ENCODE measurements at regions not wholly inside any gene's neighbourhood (a gene's known extent, or its start where the extent isn't known, plus 50 kb on each side); places are given as distances from the start of the nearest gene placed in this dataset.
"Not testable (repeated sequence)": the region's sequence is repeated elsewhere in the genome, so short reads cannot be mapped to it uniquely, and the experiment has no call there.

- no peak for DNase-seq
These were observed 61.0 kb upstream of the PELI2 start for GRCh38 chr14:56057071-56057741.

- no peak for DNase-seq
These were observed 60.4 kb upstream of the PELI2 start for GRCh38 chr14:56057767-56058166.

- DNase-seq, result no peak
These were observed 59.2 kb upstream of the PELI2 start for GRCh38 chr14:56059054-56059453.

GRCh38 chr14:56061051-56061450 lies 57.2 kb upstream of the PELI2 start:
- no peak for DNase-seq

GRCh38 chr14:56063131-56063530 lies 55.1 kb upstream of the PELI2 start:
- no peak for DNase-seq

- no peak for DNase-seq
These were observed 53.7 kb upstream of the PELI2 start for GRCh38 chr14:56064513-56064912.

- not testable (repeated sequence) for DNase-seq
These were observed 53.0 kb upstream of the PELI2 start for GRCh38 chr14:56065199-56065598.

- DNase-seq, result no peak
These were observed 52.5 kb upstream of the PELI2 start for GRCh38 chr14:56065621-56066290.
